GM10266 (cell line): ENCODE measurements at regions not wholly inside any gene's neighbourhood (a gene's known extent, or its start where the extent isn't known, plus 50 kb on each side); places are given as distances from the start of the nearest gene placed in this dataset.

ENCODE experiments used
- DNase-seq: peaks from one replicate; pipeline ENCODE4 v3.0.0; 2012; ENCODE audit errors: extremely low spot score
- TF ChIP-seq, protein P1 (sequence below): IDR thresholded peaks from 2 replicates; pipeline ENCODE4 v1.5.1; 2012; ENCODE audit warnings: mild to moderate bottlenecking, low read depth; ENCODE audit not compliant: control insufficient read depth, insufficient read depth; ENCODE audit errors: missing control alignments

GRCh38 chr5:134463176-134463720 lies 51.6 kb upstream of the CDKN2AIPNL start:
- TF ChIP-seq, protein P1, sequence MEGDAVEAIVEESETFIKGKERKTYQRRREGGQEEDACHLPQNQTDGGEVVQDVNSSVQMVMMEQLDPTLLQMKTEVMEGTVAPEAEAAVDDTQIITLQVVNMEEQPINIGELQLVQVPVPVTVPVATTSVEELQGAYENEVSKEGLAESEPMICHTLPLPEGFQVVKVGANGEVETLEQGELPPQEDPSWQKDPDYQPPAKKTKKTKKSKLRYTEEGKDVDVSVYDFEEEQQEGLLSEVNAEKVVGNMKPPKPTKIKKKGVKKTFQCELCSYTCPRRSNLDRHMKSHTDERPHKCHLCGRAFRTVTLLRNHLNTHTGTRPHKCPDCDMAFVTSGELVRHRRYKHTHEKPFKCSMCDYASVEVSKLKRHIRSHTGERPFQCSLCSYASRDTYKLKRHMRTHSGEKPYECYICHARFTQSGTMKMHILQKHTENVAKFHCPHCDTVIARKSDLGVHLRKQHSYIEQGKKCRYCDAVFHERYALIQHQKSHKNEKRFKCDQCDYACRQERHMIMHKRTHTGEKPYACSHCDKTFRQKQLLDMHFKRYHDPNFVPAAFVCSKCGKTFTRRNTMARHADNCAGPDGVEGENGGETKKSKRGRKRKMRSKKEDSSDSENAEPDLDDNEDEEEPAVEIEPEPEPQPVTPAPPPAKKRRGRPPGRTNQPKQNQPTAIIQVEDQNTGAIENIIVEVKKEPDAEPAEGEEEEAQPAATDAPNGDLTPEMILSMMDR = no peak
- DNase-seq = no peak

GRCh38 chr5:134462761-134463160 lies 51.1 kb upstream of the CDKN2AIPNL start:
- TF ChIP-seq, protein P1 = no peak
- no peak for DNase-seq

GRCh38 chr5:134462047-134462575 lies 50.4 kb upstream of the CDKN2AIPNL start:
- no peak for DNase-seq
- TF ChIP-seq, protein P1 = no peak
